HG02571 (cell line): ENCODE measurements at regions not wholly inside any gene's neighbourhood (a gene's known extent, or its start where the extent isn't known, plus 50 kb on each side); places are given as distances from the start of the nearest gene placed in this dataset.
A peak's percentile ranks its signal among the peaks of the same experiment; 100 is the strongest.
"Not testable (repeated sequence)": the region's sequence is repeated elsewhere in the genome, so short reads cannot be mapped to it uniquely, and the experiment has no call there.

Source experiments
- ATAC-seq: cut with Tn5 transposase; IDR thresholded peaks from one replicate; pipeline ENCODE4 v1.9.1; 2021; ENCODE audit warnings: mild to moderate bottlenecking, moderate library complexity; ENCODE audit not compliant: unreplicated experiment

DNA sequence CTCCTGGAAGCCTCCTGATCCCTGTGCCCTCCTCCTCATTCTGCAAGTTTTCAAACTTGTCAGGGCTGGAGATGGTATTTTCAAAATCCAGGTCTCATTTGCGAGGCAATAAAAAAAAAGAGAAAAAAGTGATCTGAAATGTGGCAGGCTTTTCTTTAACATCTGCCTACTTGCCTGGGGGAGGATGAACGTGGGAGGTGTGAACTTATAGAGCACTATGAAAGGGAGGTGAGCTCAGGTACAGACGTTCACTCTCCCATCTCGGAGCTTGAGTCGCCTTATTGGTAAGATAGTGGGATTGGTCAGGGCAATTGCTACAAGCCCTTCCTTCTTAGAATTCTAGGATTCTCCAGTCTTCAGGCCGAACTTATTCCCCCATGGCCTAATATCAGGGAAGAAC is 104.8 kb upstream of the CADM1 start:
- no peak for ATAC-seq

DNA sequence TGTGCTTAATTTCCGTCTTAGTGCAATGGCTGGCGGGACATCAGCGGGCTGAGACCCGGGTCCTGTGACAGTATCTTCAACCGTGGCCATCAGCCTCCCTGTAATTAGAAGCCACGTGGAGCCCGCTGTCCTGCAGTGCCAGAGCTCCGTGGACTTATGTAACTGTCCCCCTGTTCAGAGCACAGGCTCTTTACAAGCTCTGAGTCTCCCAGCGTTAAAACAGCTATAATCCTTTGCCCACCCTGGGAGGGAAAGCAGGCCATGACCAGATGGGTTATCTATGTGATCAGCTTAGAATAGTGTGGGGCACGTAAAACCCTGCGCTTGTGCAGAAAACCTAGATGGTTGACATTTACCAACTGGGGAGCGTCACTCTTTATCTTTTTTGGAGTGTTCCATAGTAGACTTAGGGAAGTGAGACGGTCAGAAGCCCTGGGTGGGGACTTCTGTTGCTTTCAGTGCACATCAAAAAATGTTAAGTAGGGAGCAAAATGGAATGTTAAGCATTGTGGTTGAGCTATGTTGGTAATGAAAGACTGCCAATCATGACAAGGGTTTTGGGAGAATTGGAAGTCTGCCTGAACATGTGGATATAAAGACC is 103.5 kb upstream of the CADM1 start:
- ATAC-seq: no peak

DNA sequence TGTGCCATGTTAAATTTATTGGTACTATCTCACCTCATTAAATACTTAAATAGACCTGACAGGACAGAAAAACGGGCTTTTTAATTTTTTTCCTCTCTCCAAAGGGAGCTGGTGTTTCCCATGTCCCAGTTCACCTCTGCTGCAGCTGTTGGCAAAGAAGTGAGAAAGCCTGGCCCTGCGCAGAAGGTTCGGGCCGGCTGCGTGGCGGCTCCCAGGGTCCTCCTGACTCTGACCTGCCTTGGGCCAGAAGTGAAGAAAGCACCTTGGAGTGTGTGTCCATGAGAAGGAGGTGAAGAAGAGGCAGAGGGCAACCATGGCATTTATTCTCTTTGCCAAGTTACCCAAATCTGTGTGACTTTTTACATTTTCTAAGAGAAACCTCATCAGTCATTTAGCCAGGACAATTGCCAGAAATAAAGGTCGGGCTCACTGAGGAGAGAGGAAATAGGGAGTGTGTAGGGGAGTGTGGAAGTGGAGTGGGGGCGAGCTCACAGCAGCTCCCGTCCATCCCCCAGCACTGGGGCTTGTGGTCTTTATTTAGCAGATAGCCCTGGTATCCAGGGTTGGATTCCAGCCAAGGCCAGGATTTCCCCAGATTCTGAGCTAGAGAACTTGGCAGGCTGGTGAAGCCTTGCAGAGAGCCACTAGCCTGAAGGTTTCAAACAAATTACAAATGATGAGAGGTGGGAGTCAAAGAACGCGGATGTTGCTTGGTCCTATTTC is 102.4 kb upstream of the CADM1 start:
- no peak for ATAC-seq

DNA sequence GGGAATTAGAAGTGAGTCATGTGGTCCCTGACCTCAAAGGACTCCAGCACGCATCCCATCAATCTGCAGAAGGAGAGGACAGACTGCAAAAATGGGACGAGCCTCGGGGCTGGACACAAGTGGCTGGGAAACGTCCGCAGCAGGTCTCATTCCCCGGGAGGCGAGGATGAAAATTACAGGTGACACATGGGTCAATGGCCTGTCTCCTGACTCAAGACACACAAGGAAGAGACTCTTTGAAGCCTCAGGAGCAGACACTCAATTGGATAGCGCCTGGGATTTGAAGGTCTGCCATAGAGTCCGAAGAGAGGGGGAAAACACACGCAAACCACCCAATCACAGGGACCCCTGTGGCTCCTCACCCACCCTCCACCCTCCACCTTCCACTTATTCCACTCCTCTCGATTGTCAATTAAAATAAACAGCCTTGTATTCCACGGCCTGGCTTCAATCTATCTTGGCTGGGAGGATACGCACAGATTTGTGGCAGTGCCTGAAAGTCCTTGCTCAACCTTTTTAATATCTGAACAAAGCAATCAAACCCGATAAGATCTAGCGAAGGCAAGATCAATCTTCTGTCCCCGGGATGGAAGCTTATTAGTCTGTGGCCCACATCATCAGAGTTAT is 101.8 kb upstream of the CADM1 start:
- ATAC-seq: no peak

DNA sequence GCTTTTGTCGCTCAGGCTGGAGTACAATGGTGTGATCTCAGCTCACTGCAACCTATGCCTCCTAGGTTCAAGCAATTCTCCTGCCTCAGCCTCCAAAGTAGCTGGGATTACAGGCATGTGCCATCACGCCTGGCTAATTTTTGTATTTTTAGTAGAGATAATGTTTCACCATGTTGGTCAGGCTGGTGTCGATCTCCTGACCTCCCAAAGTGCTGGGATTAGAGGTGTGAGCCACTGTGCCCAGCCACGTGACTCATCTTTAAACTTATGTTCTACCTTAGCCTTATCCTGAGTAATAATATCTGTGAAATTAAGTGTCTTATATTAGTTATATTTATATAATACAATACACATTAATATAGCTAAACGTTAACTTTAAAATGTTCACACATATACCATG is 101.2 kb upstream of the CADM1 start:
- ATAC-seq: not testable (repeated sequence)

DNA sequence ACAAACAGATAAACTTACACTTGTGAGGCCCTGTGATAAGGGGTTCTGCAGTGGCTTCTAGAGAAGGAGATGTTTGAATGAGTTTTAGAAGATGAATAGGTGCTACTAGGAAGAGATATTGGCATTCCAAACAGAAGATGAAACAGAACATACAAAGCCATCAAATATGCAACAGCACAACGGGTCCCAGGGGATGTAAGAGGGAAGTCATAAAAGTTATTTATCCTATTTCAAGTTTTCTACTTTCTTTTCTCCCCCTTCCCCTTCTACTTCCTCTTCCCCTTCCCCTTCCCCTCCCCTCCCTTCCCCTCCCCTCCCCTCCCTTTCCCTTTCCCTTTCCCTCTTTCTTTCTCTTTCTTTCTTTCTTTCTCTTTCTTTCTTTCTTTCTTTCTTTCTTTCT is 94.9 kb upstream of the CADM1 start:
- ATAC-seq: no peak

DNA sequence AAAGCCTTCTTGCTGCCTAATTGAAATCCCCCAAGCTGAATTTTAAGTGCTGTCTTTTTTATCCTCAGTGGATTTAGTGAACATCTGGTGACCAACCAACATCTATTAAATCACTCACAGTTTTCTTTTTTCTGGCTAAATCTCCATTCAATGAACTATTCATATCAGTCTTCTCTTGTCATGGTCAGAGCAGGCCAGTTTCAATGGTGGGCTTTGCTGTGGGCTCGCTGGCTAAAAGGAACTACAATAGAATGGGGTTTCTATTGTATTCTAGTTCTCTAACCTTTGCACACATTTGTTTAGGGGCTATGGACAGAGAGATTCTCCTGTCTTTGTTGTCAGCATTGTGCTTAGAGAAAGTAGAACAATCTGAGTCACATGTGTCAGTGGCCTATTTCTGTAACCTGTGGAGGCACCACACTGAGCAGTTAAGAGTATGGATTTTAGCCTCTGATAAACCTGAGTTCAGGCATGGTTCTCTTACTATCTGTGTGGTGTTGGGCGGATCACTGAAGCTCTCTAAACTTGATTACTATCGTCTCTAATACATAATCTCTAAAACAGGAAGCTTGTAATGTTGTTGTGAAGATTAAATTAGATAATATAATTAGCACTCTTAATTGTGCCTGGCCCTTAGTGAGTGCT is 94.2 kb upstream of the CADM1 start:
- ATAC-seq: no peak

DNA sequence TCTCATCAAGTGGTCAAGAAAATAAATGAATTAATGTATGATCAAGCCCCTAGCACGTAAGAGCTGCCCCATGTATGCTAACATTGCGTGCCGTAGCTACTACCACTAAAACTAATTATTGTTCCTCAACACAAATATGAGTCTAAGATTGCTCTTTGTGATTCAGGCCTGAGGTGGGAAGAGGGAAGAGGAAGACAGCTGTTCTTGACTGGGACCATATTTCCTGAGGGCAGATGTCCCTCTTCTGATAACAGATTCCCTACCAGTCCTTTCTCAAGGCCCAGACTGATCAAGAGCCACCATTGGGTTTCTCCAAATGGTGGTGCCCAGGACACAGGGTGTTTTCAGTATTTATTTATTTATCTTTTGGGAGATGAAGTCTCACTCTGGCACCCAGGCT is 87.2 kb upstream of the CADM1 start:
- ATAC-seq: no peak

DNA sequence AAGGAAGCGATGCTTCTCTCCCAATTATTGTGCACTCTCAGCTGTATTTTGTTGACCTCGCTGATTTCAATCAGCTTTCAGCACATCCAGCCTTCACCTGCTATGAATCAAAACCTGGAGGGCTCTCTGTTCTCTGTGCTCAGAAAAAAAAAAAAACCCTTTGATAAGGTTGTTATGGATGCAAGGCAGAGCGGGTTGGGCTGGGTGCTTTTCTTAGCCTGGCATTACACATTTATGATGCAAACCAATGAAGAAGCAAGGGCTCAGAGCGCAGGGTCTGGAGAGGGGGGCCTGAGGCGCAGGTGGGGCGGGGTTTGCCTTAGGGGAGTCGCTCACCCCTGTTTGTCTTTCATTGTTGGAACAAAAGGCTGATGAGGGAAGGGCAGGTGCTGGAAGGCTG is 86.0 kb upstream of the CADM1 start:
- ATAC-seq: no peak

DNA sequence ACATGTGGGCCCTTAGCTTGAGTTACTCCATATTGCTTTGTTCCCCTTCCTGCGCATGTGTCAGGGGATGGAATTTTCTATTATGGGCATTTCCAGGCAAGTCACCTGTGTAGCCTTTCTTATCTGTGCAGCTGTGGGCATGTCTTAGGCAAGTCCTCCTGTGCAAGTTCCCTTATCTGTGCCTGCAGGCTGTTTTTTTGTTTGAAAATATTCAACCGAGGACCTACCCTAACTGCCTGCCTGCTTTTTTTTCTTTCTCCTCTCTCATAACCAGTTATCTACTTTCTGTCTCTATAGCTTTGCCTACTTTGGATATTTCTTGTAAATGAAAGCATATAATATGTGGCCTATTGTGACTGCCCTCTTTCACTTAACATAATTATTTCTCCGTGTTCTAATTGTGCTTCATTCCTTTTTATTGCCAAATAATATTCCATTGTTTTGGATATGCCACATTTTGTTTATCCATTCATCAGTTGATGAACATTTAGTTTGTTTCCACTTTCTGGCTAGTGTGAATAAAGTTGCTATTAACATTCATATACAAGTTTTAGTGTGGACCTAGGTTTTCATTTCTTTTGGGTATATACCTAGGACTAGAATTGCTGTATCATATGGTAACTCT is 83.6 kb upstream of the CADM1 start:
- no peak for ATAC-seq

DNA sequence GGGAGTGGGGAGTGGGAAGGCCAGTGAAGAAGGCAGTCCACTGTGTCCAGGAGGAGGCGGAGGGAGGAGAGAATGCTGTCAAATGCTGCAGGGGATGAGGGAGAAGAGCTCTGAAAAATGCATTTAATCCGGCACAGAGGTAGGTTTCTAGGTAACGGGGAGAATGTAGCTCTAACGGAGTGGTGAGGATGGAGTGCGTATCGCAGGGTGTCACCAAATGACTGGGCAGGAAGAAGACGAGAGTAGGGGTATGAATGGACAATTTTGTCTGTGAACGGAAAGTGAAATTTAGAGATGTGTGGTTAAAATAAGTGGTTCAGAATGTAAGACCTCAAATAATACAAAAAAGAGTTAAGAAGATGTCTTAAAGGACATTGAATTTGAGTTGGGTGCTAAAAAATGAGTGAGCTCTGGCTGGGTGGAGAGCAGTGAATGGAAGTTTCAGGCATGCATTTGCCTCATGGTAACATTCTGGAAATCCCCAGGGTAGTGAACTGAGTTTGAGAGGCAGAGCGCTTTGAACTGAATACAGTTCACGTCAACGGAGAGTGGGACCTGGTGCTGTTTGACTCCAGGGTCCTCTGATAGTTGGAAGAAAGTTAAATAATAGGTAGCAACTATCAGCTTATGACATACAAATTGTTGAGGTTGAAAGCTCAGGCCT is 81.3 kb upstream of the CADM1 start:
- peak; percentile 87 for ATAC-seq

DNA sequence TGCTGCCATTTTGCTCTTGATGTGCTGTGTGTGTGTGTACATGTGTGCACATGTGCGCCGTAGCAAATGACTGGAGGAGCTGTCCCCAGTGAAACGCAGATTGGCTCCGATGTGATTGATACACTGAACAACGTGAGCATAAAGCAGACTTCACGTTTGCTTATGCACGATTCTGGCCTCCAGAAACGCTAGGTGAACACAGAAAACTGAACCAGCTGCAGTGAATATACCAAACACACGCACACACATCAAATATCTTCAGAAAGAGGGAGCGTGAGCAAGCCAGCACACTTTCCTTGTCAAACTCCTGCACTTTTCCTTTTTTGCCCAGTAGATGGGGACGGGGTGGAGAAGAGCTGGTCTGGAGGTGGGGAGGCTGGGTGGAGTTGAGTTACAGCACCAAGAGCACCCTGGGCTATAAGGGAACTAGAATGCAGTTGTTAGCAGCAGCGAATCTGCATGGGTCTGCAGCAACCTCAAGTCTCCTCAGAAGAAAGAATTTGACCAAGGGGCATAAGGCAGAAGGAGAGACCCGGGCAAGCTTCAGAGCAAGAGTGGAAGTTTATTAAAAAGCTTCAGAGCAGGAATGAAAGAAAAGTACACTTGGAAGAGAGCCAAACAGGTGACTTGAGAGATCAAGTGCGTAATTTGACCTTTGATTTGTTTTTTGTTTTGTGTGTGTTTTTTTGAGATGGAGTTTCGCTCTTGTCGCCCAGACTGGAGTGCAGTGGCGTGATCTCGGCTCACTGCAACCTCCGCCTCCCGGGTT is 77.8 kb upstream of the CADM1 start:
- no peak for ATAC-seq

DNA sequence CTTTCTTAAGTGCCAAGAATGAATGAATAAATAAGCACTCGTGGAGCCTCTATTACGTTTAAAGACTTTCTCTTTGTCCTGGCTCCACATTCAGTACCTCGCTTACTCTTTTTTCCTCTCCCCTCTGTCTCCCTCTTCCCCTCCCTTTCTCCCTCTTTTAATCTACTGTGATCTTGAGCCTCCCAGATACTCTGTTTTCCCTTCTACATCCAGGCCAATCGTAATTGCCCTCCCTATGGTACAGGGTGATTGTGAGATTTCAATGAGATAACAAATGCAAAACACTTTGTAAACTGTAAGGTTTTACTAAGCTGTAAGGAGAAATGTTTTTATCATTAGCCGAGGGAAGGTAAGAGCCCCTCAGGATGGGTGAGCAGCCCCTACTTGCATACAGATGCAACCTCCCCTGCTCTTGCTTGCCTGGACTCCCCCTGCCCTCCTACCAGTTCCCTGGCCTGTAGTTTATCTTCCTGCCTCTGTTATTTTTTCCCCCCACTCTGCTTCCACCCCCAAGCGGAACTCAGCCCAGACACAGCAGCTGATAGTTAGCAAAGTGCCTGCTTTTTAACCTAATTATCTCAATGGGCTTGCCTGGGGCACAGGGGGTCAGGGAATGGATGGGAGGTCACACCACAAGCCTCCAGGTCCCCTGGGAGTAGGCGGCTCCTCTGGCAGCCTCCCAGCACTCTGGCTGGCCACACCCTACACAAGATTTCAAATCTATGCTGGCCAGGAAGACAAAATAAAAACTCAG is 76.9 kb upstream of the CADM1 start:
- no peak for ATAC-seq

DNA sequence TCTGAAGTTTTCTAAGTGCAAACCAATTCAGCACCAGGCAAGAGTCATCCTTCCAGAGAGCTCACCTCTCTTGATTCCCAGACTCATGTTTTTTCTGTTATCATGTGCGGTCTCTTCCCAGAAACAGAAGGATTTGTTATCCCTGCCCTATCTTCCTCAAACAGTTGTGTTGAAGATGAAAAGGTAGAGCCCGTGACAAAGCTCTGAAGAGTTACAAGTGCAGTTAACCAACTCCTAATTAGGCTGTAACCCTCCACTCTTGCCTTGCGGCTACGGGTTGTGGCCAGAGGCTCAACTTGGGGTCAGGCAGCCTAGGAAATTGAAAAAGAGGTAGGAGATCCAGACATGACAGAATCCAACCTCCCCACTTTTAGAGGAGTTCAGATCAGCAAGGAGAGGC is 76.2 kb upstream of the CADM1 start:
- ATAC-seq: no peak

DNA sequence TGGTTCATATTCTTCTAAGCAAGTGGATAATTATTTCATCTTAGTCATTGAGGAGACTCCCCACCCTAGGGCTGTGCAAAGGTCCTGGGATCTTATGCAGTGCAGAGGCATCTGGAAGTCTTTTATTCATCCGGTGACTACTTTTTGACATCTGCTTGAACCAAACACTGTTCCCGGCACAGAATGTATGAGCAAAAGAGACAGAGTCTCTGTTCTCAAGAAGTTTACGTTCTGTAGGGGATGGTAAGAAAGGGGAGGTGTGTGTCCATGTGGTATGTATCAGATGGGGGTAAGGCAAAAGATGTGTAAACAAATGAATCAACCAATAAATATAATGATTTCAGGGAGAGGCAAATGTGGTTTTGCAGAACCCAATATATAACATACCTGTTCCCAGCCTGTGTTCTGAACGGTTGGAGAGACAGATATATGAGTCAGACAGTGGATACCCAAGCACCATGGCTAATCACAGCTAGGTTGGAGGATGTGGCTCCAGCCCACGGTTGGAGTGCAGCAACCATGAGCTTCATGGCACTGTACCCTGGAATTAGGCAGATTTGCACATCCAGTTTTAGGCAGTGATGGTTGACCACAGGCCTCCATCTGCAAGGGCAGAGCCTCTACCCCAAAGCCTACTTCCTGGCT is 75.1 kb upstream of the CADM1 start:
- ATAC-seq: no peak

DNA sequence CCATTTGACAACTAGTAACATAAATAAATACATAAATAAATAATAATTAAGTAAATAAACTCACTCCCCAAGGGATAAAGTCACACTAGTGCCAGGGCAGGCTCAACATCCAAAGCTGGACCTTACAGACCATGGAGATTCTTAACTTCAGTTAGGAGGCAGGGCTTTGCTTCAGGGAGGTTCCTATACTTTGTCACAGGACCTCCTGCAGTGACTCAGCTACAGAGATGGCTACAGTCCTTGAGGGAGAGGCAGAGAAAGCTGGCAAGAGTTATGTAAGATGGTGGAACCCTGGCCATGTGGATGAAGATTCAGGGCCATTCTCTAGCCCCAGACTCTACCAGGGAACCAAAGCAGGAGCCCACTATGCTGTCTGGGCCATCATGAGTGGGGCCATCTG is 74.1 kb upstream of the CADM1 start:
- no peak for ATAC-seq

DNA sequence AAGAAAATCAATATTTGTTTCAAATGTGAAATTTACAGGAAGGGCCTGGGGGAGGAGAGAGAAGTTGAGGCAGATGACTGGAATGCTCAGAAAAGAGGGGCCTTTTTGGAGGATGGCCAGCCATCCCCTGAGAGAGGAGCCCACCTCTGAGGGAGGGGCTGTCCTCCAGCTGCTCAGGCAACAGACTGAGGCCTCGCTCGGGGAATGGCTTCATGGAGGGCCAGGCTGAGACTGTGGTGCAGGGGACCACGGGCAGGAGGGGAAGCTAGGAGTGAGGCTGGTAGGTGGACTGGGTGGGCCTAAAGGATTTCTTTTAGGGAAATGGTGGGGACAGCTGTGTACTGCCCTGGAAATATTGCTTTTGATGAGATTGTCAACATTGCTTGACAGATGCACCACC is 73.5 kb upstream of the CADM1 start:
- ATAC-seq: no peak

DNA sequence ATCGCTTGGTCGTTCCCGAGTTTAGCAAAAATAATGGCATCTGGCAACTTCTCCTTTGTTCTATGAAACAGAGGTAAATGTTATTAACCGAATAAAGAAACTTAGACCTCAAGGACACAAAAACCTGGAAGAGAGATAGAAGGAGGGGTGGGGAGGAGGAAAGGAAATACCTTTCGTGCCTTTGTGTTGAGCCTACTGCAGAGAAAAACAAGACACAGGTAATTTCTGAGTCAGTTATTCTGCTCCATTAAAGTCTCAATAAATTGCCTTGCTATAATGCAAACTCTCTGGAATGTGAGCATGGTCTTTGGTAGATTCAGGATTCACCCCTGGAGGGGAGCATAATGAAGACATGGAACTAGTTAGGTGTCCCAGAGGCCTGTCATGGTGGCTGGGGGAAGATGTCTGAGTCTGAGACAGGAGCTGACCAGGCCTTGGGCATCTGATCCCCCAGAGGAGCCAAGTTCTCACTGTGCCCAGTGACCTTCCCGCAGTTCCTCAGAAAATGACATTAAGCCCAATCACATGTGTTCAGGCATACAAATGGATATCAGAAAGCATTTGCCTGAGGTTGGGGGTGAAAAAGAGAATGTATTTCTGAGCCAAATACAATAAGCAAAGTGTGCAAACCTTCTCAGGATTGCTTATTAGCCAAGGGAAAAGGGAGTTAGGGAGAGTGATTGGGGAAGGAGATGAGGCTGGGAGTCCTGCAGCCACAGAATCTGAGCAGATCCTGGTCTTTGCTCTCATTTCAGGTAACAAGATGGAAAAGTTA is 72.6 kb upstream of the CADM1 start:
- no peak for ATAC-seq
